HG03439 (cell line): ENCODE measurements at regions not wholly inside any gene's neighbourhood (a gene's known extent, or its start where the extent isn't known, plus 50 kb on each side); places are given as distances from the start of the nearest gene placed in this dataset.
"Not testable (repeated sequence)": the region's sequence is repeated elsewhere in the genome, so short reads cannot be mapped to it uniquely, and the experiment has no call there.

Experiments
- ATAC-seq: cut with Tn5 transposase; IDR thresholded peaks from one replicate; pipeline ENCODE4 v1.9.1; 2021; ENCODE audit warnings: mild to moderate bottlenecking, moderate library complexity; ENCODE audit not compliant: unreplicated experiment

- ATAC-seq = not testable (repeated sequence)
These were observed 235.3 kb downstream of the BCL2L11 start for GRCh38 chr2:111355823-111356511.

- ATAC-seq = not testable (repeated sequence)
These were observed 235.9 kb downstream of the BCL2L11 start for GRCh38 chr2:111356512-111357031.

DNA sequence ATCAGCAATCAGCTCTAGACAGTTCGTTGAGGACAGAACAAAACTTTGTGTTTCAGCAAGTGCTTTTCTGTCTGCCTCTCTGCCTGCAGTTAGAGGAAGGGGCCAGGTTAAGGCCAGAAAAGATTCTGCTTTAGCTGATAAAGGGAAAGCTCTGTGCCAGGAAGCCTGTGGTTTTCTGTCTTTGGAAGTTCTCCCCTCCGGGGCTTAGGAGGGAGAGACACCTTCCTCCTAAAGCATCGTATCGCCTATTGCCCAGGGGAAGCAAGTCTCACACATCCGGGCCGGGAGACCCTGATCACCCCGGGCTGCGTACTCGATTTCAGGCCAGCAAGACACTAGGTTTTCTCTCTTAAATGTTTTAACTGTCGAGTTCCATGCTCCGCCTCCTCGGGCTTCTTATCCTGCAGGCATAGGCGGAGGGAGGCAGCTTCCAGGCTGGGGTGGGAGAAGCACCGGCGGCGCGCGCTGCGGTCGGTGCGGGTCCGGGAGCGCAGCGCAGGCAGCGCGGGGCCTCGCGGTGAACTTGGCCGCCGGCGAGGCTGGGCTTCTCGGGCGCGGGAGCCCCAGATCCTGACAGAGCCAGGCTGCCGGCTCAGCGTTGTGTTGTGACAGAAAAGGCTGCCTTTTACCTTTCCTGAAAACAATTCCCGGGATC is 245.4 kb downstream of the BCL2L11 start:
- ATAC-seq = not testable (repeated sequence)

- not testable (repeated sequence) for ATAC-seq
These were observed 245.9 kb downstream of the BCL2L11 start for GRCh38 chr2:111366641-111367029.

GRCh38 chr2:111367080-111367479 is 246.4 kb downstream of the BCL2L11 start:
- not testable (repeated sequence) for ATAC-seq

DNA sequence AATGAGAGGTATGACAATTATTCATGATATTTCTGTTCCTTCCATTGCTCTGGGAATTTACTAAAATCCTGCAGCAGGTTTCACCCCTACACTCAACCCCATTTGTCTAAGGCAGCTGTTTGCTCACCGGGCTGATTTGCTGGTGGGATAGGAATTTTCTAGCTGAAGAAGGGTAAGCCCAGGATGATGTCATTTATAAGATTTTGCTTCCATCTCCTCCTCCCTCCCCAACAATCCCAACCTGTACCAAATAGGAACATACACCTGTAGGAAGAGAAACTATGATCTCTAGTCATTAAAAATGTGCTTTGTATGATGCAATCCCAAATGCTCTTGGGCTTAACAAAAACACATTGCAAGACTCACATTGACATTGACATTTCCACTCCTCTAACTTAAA is 247.2 kb downstream of the BCL2L11 start:
- ATAC-seq = not testable (repeated sequence)

GRCh38 chr2:111368288-111368687 is 247.6 kb downstream of the BCL2L11 start:
- ATAC-seq = not testable (repeated sequence)

GRCh38 chr2:111373060-111373459 is 252.3 kb downstream of the BCL2L11 start:
- ATAC-seq = not testable (repeated sequence)

DNA sequence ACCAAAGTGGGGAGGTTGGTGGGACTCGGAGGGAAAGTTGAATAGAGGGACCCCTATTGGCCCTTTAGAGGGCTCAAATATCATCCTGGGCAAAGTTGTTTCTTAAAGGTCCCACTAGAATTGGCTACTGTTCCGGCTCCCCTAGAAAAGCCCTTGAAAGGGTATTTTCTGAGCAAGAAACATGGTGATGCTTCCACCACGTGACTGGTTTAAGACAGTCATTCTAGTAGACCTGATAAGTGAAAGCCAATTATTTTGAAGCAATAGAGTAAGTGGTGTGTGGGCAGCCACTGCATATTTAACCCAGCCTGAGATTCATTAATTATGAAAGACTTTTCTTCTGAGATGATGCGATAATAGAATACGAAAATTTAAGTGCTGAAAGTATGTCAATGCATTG is 253.3 kb downstream of the BCL2L11 start:
- not testable (repeated sequence) for ATAC-seq

DNA sequence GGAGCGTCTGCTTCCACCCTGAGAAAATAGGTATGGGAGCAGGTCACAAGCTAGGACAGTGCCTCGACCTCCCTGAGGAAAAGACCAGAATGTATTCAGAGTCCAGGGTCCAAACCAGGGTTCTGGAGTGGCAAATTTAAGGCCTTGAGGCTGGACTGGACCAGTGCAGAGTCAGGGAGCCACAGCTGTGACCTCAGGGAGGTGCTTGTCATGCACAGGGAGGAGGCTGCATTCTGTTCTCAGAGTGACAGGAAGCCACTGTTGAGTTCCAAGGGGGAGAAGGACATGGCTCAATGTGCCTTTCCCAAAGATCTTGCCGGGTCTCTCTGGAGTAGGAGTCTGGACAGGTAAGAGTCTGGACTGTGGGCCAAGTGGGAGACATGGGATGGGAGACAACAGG is 254.0 kb downstream of the BCL2L11 start:
- ATAC-seq = not testable (repeated sequence)

GRCh38 chr2:111375320-111375883 is 254.7 kb downstream of the BCL2L11 start:
- ATAC-seq = not testable (repeated sequence)

- ATAC-seq = not testable (repeated sequence)
These were observed 255.7 kb downstream of the BCL2L11 start for GRCh38 chr2:111376272-111376970.

DNA sequence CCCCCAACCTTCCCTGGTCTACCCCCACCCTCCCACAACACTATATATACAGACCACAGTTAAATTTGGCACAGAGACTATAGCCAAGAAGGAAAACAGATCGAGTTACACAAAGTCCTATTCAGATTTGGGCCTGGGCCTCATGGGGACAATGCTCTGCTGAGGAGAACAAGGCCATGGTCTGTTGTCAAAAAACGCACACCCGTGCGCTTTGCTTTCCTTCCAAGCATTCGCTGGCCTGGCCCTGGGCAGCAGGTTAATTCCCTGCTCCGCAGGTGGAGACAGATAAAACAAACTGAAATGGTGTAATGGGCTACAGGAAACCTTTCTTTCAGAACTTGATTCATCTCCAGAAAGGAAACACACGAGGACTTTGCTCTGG is 256.2 kb downstream of the BCL2L11 start:
- ATAC-seq = not testable (repeated sequence)

DNA sequence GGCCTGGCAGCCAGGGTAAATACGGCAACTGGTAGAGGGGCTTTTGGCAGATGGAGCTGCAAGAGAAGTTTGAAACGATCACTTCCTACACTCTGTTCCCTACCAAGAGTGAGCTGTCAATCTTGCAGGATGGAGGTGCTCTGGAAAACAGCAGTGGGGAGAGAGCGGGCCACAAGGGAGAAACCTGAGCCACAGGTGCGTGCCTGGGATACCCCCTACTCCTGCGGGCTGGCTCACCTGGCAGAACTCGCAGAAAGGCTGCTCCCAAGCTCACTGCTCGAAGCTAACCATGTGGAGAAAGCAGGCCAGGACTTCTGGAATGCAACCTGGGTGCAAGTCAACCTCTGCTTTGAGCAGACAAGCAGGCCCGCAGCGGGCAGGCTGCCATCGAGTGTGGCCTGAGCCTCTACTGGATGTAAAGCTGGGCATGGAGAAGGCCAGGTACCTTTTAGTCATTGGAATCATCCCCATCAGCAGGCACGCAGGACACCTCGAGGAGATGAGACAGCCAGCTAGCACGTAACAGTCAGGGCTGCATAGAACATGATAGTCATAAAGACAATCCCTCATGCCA is 256.8 kb downstream of the BCL2L11 start:
- not testable (repeated sequence) for ATAC-seq

DNA sequence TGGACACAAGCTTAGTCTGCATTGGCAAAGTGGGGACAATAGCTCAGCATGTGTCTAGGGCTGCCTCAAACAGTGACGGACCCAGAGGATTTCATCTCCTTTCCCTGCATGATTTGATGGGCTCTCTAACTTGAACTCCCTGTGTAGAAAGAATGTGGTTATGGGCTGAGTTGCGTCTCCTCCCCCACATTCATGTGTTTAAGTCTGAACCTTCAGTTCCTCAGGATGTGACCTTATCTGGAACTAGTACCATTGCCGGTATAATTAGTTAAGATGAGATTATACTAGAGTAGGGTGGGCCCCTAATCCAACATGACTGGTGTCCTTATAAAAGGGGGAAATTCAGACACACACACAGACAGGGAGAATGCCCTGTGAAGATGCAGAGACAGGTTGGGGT is 257.6 kb downstream of the BCL2L11 start:
- not testable (repeated sequence) for ATAC-seq

GRCh38 chr2:111380733-111381439 is 260.2 kb downstream of the BCL2L11 start:
- ATAC-seq = not testable (repeated sequence)

DNA sequence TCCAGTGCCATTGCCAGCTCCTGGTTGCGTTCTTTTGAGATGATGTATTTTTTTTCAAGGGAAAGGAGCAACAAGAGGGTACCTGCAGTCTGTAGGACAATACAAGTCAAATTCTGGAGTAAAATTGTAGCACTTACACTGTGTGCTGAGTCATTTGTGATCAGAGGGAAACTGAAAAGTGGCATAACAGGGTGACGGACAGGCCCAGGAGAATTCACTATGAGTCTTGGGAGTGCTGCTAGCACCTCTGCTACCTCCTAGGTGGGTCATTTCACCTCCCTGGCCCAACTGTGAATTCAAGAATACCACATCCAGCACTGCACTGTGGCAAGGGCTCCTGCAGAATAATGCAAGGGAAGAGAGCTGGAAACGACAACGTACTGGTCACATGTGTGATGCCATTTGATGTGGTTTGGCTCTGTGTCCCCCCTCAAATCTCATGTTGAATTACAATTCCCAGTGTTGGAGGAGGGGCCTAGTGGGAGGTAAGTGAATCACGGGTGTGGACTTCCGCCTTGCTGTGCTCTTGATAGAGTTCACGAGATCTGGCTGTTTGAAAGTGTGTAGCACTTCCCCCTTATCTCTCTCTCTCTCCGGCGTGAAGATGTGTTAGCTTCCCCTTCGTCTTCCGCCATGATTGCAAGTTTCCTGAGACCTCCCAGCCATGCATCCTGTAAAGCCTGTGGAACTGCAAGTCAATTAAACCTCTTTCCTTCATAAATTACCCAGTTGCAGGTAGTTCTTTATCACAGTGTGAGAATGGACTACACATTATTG is 261.0 kb downstream of the BCL2L11 start:
- not testable (repeated sequence) for ATAC-seq

DNA sequence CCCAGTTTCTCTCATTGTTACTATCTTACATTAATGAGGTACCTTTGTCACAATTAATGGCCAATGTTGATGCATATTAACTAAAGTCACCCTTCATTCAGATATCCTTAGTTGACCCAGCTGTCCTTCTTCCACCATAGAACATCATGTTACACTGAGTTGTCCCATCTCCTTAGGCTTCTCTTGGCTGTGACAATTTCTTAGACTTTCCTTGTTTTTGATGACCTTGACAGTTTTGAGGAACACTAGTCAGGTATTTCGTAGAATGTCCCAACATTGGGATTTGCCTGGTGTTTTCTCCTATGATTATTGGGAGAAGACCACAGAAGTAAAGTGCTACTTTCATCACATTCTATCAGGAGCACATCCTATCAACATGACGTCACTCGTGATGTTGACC is 261.8 kb downstream of the BCL2L11 start:
- not testable (repeated sequence) for ATAC-seq

DNA sequence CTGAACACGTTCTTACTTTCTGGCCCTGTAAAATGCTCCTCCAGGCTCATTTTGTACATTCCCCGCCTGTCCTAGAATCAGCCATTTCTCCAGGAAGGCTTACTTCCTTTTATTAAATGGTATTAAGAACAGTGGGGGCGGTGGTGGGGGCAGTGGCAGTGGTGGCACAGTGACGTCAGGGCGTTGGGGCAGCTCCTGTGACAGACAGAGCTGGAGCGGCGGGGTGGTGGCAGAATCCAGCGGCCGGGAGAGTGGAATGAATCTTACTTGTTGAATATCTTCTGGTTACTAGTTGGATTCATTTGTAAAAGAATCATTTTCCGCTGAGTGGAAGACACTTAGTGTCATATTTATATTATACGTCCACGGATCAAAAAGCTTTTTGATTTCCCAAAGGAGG is 262.6 kb downstream of the BCL2L11 start:
- not testable (repeated sequence) for ATAC-seq
